ENCODE measurements at regions not wholly inside any gene's neighbourhood (a gene's known extent, or its start where the extent isn't known, plus 50 kb on each side); places are given as distances from the start of the nearest gene placed in this dataset.

- no peak for DNase-seq (ENCODE audit: low read depth in 1 of 2, low spot score in 1 of 2)
Observed at GRCh38 chr2:177031438-177032180, 181.0 kb upstream of the HNRNPA3 start.

- no peak for DNase-seq (ENCODE audit: low read depth in 1 of 2, low spot score in 1 of 2)
Observed at GRCh38 chr2:177036747-177037146, 175.8 kb upstream of the HNRNPA3 start.

- DNase-seq (ENCODE audit: low read depth in 1 of 2, low spot score in 1 of 2): no peak
Observed at GRCh38 chr2:177037569-177037968, 175.0 kb upstream of the HNRNPA3 start.

GRCh38 chr2:177038787-177039484 is 173.7 kb upstream of the HNRNPA3 start:
- DNase-seq (ENCODE audit: low read depth in 1 of 2, low spot score in 1 of 2): no peak

- DNase-seq (ENCODE audit: low read depth in 1 of 2, low spot score in 1 of 2): no peak
Observed at GRCh38 chr2:177042311-177042710, 170.3 kb upstream of the HNRNPA3 start.

GRCh38 chr2:177044671-177045070 is 167.9 kb upstream of the HNRNPA3 start:
- DNase-seq (ENCODE audit: low read depth in 1 of 2, low spot score in 1 of 2): no peak

- no peak for DNase-seq (ENCODE audit: low read depth in 1 of 2, low spot score in 1 of 2)
Observed at GRCh38 chr2:177048981-177049380, 163.6 kb upstream of the HNRNPA3 start.

DNA sequence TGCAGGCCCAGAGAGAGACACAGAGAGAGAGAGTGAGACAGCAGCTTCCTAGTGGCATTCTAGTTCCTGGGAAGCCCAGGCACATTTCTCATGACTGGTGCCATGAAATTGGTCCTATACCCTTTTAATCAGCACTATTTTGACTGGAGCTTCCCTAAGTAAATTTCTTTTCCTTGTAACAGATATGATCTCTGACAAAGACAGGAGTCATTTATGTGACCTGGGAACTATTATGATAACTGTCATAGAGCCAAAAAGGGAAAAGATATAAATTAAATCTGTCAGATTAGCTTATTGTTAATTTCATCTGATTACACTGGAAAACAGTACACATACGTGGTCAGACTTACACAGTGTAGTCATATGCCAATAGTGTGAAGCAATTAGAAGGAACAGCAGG is 161.3 kb upstream of the HNRNPA3 start:
- DNase-seq (ENCODE audit: low read depth in 1 of 2, low spot score in 1 of 2): no peak

GRCh38 chr2:177052471-177052870 is 160.1 kb upstream of the HNRNPA3 start:
- DNase-seq (ENCODE audit: low read depth in 1 of 2, low spot score in 1 of 2): no peak

DNA sequence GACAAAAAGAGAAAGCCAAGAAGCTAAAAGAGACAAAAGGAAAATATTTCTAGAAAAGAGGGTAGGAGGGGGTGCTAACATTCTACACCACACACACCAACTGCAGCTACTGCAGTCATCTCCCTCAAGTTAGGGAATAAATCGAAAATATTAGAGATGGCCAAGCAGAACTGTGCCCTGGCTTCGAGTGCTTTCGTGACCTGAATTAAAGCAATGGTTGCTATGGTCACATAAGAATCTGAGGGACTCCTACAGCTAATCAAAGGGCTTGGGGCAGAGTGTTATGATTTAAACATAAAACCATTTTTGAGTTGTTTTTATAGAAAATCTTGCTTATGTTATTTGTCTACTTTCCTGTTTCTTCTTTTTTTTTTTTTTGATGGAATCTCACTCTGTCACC is 159.6 kb upstream of the HNRNPA3 start:
- DNase-seq (ENCODE audit: low read depth in 1 of 2, low spot score in 1 of 2): no peak

- DNase-seq (ENCODE audit: low read depth in 1 of 2, low spot score in 1 of 2): no peak
Observed at GRCh38 chr2:177053716-177054115, 158.9 kb upstream of the HNRNPA3 start.

DNA sequence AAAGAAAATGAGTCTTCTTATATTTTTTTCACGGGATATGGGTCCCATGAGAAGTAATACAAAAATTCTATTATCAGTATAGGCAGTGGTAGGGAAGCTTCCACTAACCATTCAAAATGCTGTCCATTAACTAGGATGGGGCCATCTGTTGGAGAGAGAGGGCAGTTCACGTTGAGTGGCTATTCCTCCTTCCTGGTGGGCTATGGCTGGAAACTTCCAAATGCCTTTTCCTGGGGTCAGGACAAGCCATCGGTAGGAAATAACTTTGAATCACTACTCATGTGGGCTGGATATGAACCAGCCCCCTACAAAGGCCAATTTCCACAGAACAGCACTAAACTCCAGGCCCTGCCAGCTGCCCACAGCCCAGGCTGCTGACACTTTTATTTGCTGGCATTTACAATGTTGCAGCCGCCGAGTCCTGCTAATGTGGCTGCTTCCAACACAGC is 156.1 kb upstream of the HNRNPA3 start:
- no peak for DNase-seq (ENCODE audit: low read depth in 1 of 2, low spot score in 1 of 2)

GRCh38 chr2:177058747-177059146 is 153.8 kb upstream of the HNRNPA3 start:
- DNase-seq (ENCODE audit: low read depth in 1 of 2, low spot score in 1 of 2): no peak

DNA sequence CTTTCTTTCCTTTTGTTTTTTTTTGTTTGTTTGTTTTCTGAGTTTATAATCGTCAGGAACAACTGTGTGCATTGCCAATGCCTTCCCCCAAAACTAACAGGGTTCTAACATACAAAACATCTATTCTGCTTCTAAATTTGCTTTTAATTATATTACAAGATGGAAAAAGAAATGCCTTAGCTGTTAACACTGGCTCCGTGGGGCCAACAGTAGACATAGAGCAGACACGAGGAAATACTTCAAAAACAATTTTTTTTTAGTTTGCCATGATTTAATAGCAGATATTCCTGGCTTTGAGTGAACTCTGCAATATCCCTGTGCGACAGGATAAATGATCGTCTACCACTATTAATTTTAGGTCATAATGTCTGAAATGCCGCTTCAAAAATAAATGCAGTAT is 153.3 kb upstream of the HNRNPA3 start:
- no peak for DNase-seq (ENCODE audit: low read depth in 1 of 2, low spot score in 1 of 2)

DNA sequence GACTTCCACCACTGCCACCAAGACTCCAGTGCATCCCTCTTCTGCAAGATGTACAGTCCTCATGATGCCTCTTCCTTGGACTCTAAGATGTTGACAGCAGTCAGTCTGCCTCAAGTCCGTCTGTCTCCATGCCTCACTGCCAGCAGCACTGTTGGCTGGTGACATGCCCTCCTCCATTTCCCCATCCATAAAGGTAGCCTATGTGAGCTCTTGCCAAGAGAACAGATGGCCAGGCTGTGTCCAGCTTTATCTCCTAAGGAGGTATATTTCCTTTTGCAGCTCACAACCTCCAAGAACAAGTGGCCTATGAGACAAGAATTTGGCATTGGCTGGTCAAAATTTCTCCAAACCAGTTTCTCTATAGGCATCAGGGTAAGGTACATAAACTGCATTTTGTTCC is 149.3 kb upstream of the HNRNPA3 start:
- DNase-seq (ENCODE audit: low read depth in 1 of 2, low spot score in 1 of 2): no peak

DNA sequence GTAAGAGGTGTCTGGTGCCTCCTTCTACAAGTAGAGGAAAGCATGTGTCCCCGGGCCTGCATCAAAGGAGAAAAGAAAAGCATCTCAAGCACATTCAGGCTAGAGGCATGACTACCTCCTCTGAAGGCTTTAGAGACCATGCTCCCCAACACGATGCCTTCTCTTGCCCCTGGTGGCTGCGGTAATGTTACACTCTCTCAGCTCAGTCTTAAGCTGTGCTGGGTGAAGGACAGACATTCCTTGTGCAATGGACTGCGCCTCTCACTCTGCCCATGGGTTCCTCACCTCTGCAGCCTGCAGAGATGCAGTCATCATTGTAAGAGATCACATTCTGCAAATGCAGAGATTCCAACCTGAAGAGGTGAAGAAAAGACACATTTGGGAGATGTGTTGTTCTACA is 148.2 kb upstream of the HNRNPA3 start:
- DNase-seq (ENCODE audit: low read depth in 1 of 2, low spot score in 1 of 2): no peak

- DNase-seq (ENCODE audit: low read depth in 1 of 2, low spot score in 1 of 2): no peak
Observed at GRCh38 chr2:177068967-177069366, 143.6 kb upstream of the HNRNPA3 start.

GRCh38 chr2:177072090-177072489 is 140.5 kb upstream of the HNRNPA3 start:
- DNase-seq (ENCODE audit: low read depth in 1 of 2, low spot score in 1 of 2): no peak

DNA sequence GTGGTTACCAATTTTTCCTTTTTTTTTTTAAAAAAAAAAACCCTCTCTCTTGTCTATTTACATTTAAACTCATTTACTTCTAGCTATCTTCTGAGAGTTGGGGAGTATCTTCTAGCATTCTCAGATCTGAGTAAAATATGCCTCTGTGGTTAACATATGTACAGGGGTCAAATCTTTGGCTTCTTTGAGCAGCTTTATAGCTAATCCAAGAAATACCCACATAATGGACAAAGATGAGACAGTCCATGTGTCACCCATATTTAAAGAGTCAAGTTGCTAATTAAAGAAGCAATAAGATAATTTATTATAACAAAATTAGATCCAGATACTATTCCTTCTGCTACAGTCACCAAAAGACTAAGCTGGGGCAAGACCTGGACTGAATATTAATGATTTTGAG is 139.0 kb upstream of the HNRNPA3 start:
- DNase-seq (ENCODE audit: low read depth in 1 of 2, low spot score in 1 of 2): no peak

- DNase-seq (ENCODE audit: low read depth in 1 of 2, low spot score in 1 of 2): no peak
Observed at GRCh38 chr2:177074099-177074710, 138.4 kb upstream of the HNRNPA3 start.

DNA sequence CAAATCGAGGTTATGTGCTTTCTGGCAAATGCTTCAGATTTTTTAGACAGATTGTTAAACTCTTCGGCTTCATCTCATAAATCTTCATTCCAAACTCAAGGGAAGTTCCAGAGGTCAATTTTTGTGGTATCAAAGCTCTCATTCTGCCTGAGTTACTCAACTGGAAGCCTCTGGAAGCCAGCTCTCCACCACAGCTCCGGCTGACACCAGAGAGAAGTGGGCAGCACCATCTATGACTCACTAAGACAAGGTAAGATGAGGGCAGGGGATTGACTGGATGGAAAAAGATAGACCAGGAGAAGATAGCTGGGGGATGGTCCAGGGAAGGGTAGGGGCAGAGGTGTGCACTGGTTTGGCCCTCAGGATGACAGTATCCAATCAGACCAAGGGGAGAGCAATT is 137.3 kb upstream of the HNRNPA3 start:
- no peak for DNase-seq (ENCODE audit: low read depth in 1 of 2, low spot score in 1 of 2)

- no peak for DNase-seq (ENCODE audit: low read depth in 1 of 2, low spot score in 1 of 2)
Observed at GRCh38 chr2:177076636-177077179, 135.9 kb upstream of the HNRNPA3 start.
